ENCODE measurements at regions not wholly inside any gene's neighbourhood (a gene's known extent, or its start where the extent isn't known, plus 50 kb on each side); places are given as distances from the start of the nearest gene placed in this dataset.

- TF ChIP-seq CTCF (conservative IDR thresholded peaks at IDR 0.05; ENCODE audit: low read depth, low read length) (no peak), SMC3 (IDR thresholded peaks at IDR 0.05; ENCODE audit: low read depth, low read length) (no peak), MAFK (IDR thresholded peaks at IDR 0.05; ENCODE audit: low read depth, low read length) (no peak), POLR2A (IDR thresholded peaks at IDR 0.05; ENCODE audit: low read depth, low read length) (no peak), RFX5 (IDR thresholded peaks at IDR 0.05; ENCODE audit: low read depth, low read length) (no peak), USF2 (IDR thresholded peaks at IDR 0.05; ENCODE audit: low read depth, low read length) (no peak), RAD21 (IDR thresholded peaks at IDR 0.05; ENCODE audit: low read length) (no peak), RCOR1 (IDR thresholded peaks at IDR 0.05; ENCODE audit: insufficient replicate concordance, low read length) (no peak)
These were observed 125.5 kb upstream of the CDH4 start for GRCh38 chr20:61126369-61127195.
